Activated CD8-positive, alpha-beta memory T cell treated with anti-CD3 and anti-CD28 coated beads, Interleukin-2, amount 50 U/mL, for 48 hours (primary cell): ENCODE measurements at regions not wholly inside any gene's neighbourhood (a gene's known extent, or its start where the extent isn't known, plus 50 kb on each side); places are given as distances from the start of the nearest gene placed in this dataset.

Experiments
- DNase-seq: peaks from one replicate; pipeline ENCODE4 v3.0.0-alpha.2; 2020

- no peak for DNase-seq
Observed at GRCh38 chr1:21346365-21347071, 56.3 kb upstream of the ECE1 start.

- peak; percentile 67 for DNase-seq
Observed at GRCh38 chr1:21344750-21345443, 54.6 kb upstream of the ECE1 start.

- no peak for DNase-seq
Observed at GRCh38 chr1:21344098-21344749, 54.0 kb upstream of the ECE1 start.

GRCh38 chr1:21342961-21343838 is 52.9 kb upstream of the ECE1 start:
- DNase-seq, result no peak

GRCh38 chr1:21341517-21342078 is 51.3 kb upstream of the ECE1 start:
- DNase-seq, result no peak

- DNase-seq, result no peak
Observed at GRCh38 chr1:21341022-21341421, 50.8 kb upstream of the ECE1 start.

GRCh38 chr1:21340230-21340945 is 50.1 kb upstream of the ECE1 start:
- DNase-seq, result no peak
